HepG2 (cell line): ENCODE measurements at regions not wholly inside any gene's neighbourhood (a gene's known extent, or its start where the extent isn't known, plus 50 kb on each side); places are given as distances from the start of the nearest gene placed in this dataset.

Experiments
- MTA1 ChIP-seq: sonication (generic); formaldehyde crosslinking; IDR thresholded peaks from 2 replicates; pipeline ENCODE4 v1.4.0; 2020; ENCODE audit warnings: missing genetic modification reagents, mild to moderate bottlenecking, borderline replicate concordance
- PCBP2 ChIP-seq: fragments of 200-400 bp; formaldehyde crosslinking; optimal IDR thresholded peaks from 2 replicates; pipeline ENCODE3; 2018; ENCODE audit warnings: low read length, low read depth; ENCODE audit not compliant: poor library complexity, severe bottlenecking
- REST ChIP-seq, 2 experiments: IDR thresholded peaks; 2 replicates each; pipeline ENCODE4 v1.6.1; 2011 to 2012; ENCODE audit warnings: low read length in 2 of 2, borderline replicate concordance in 1 of 2, low read depth in 1 of 2, mild to moderate bottlenecking in 1 of 2, moderate library complexity in 1 of 2
- ZNF780A ChIP-seq: sonication (generic); formaldehyde crosslinking; IDR thresholded peaks from 2 replicates; pipeline ENCODE4 v1.8.0; 2022; ENCODE audit warnings: mild to moderate bottlenecking, missing genetic modification reagents, moderate library complexity

GRCh38 chr9:87059772-87060171 lies 112.5 kb upstream of the GAS1 start:
- no peak for TF ChIP-seq PCBP2
- TF ChIP-seq ZNF780A (CRISPR knock-in tag), result no peak
- no peak for TF ChIP-seq MTA1 (CRISPR knock-in tag)
- TF ChIP-seq REST (IDR thresholded peaks at IDR 0.05; ENCODE audit: borderline replicate concordance in 1 of 2, low read depth in 1 of 2, low read length in 2 of 2), result no peak
